ENCODE measurements at regions not wholly inside any gene's neighbourhood (a gene's known extent, or its start where the extent isn't known, plus 50 kb on each side); places are given as distances from the start of the nearest gene placed in this dataset.
A peak's percentile ranks its signal among the peaks of the same experiment; 100 is the strongest.

GRCh38 chr2:74751981-74752851, 81.7 kb upstream of the HK2 start:
- no peaks in the 10 kb centered on the region for H4K20me1 ChIP-seq (ENCODE audit: insufficient read depth, low read length)
- H3K4me1 ChIP-seq (ENCODE audit: control insufficient read depth in 1 of 2, insufficient read depth in 2 of 2, low read length in 2 of 2) = peaks cover 4 to 10% of the 10 kb centered on the region in 2 donors
- intact Hi-C loops (cut with micrococcal nuclease) = no loop called here
- peaks cover 15 to 21% of the 10 kb centered on the region in 2 donors for H3K9me3 ChIP-seq (replicated peaks in 1 of 2; ENCODE audit: control insufficient read depth in 1 of 2, insufficient read depth in 1 of 2, low read length in 2 of 2)
- H3K4me3 ChIP-seq (replicated peaks in 1 of 3; ENCODE audit: low read depth in 2 of 3, low read length in 3 of 3) = no peak overlapping the region
- H3K27me3 ChIP-seq (ENCODE audit: control insufficient read depth in 2 of 2, insufficient read depth in 2 of 2, low read length in 2 of 2) = no peaks in the 10 kb centered on the region
- Mint-ChIP-seq H3K36me3 (peaks cover 0 to 6% of the 10 kb centered on the region in 2 donors), H3K27ac (peak overlapping the region in 1 of 7 donors; percentile 3), H3K9me3 (peaks cover 8 to 22% (median 20%) of the 10 kb centered on the region in 7 donors), H3K27me3 (ENCODE audit: low read depth in 3 of 3) (peaks cover 3 to 6% (median 3%) of the 10 kb centered on the region in 3 donors), H3K4me3 (no peak overlapping the region), H3K4me1 (peaks cover 14% of the 10 kb centered on the region)
- H3K79me2 ChIP-seq (ENCODE audit: insufficient read depth, low read length) = no peaks in the 10 kb centered on the region
- 100% methylated on average over 1 of the region's 4 CpGs for WGBS (ENCODE audit: insufficient coverage)
- no peak for DNase-seq
- H3K27ac ChIP-seq (ENCODE audit: low read depth in 1 of 2, low read length in 2 of 2) = no peak overlapping the region
- no peaks in the 10 kb centered on the region for H3K36me3 ChIP-seq (replicated peaks in 1 of 2; ENCODE audit: control insufficient read depth in 1 of 2, insufficient read depth in 2 of 2, low read length in 2 of 2)
- no peak overlapping the region for H3K4me2 ChIP-seq (replicated peaks; ENCODE audit: extremely low read depth, low read length, poor library complexity, severe bottlenecking)
- TF ChIP-seq, protein P1, sequence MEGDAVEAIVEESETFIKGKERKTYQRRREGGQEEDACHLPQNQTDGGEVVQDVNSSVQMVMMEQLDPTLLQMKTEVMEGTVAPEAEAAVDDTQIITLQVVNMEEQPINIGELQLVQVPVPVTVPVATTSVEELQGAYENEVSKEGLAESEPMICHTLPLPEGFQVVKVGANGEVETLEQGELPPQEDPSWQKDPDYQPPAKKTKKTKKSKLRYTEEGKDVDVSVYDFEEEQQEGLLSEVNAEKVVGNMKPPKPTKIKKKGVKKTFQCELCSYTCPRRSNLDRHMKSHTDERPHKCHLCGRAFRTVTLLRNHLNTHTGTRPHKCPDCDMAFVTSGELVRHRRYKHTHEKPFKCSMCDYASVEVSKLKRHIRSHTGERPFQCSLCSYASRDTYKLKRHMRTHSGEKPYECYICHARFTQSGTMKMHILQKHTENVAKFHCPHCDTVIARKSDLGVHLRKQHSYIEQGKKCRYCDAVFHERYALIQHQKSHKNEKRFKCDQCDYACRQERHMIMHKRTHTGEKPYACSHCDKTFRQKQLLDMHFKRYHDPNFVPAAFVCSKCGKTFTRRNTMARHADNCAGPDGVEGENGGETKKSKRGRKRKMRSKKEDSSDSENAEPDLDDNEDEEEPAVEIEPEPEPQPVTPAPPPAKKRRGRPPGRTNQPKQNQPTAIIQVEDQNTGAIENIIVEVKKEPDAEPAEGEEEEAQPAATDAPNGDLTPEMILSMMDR (IDR thresholded peaks at IDR 0.05) = no peak
- H3K9ac ChIP-seq (ENCODE audit: insufficient read depth, low read length, poor library complexity, severe bottlenecking) = no peak overlapping the region
- H2AFZ ChIP-seq (ENCODE audit: insufficient read depth, low read depth, low read length, poor library complexity, severe bottlenecking) = no peak overlapping the region

DNA sequence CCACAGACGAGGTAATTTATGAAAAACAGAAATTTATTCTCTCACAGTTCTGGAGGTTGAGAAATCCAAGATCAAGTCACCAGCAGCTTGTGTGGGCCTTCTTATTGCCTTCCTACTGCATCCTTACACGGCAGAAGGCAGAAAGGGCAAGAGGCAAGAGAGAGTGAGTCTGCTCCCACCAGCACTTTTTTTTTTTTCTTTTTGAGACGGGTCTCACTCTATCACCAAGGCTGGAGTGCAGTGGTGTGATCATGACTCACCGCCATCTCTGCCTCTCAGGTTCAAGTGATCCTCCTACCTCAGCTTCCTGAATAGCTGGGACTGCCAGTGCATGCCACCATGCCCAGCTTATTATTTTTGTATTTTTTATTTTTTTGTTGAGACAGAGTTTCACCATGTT, 78.5 kb upstream of the HK2 start:
- TF ChIP-seq, protein P1 (IDR thresholded peaks at IDR 0.05) = no peak
- Mint-ChIP-seq H3K27me3 (ENCODE audit: low read depth in 3 of 3) (peaks cover 2 to 3% (median 3%) of the 10 kb centered on the region in 3 donors), H3K9me3 (peaks cover 10 to 28% (median 21%) of the 10 kb centered on the region in 7 donors), H3K4me1 (peaks cover 2% of the 10 kb centered on the region), H3K4me3 (no peak overlapping the region), H3K27ac (no peak overlapping the region), H3K36me3 (peaks cover 0 to 6% of the 10 kb centered on the region in 2 donors)
- peak in 2 of 3 donors; percentile 20 to 34 for DNase-seq
- Histone ChIP-seq H3K4me2 (replicated peaks; ENCODE audit: extremely low read depth, low read length, poor library complexity, severe bottlenecking) (no peak overlapping the region), H2AFZ (ENCODE audit: insufficient read depth, low read depth, low read length, poor library complexity, severe bottlenecking) (no peak overlapping the region), H3K9me3 (replicated peaks in 1 of 2; ENCODE audit: control insufficient read depth in 1 of 2, insufficient read depth in 1 of 2, low read length in 2 of 2) (peaks cover 18 to 21% of the 10 kb centered on the region in 2 donors), H3K36me3 (replicated peaks in 1 of 2; ENCODE audit: control insufficient read depth in 1 of 2, insufficient read depth in 2 of 2, low read length in 2 of 2) (no peaks in the 10 kb centered on the region), H3K27me3 (ENCODE audit: control insufficient read depth in 2 of 2, insufficient read depth in 2 of 2, low read length in 2 of 2) (no peaks in the 10 kb centered on the region), H3K79me2 (ENCODE audit: insufficient read depth, low read length) (no peaks in the 10 kb centered on the region), H3K4me1 (ENCODE audit: control insufficient read depth in 1 of 2, insufficient read depth in 2 of 2, low read length in 2 of 2) (peaks cover 0 to 4% of the 10 kb centered on the region in 2 donors), H3K4me3 (replicated peaks in 1 of 3; ENCODE audit: low read depth in 2 of 3, low read length in 3 of 3) (no peak overlapping the region), H3K27ac (ENCODE audit: low read depth in 1 of 2, low read length in 2 of 2) (no peak overlapping the region), H3K9ac (ENCODE audit: insufficient read depth, low read length, poor library complexity, severe bottlenecking) (no peak overlapping the region), H4K20me1 (ENCODE audit: insufficient read depth, low read length) (no peaks in the 10 kb centered on the region)
- intact Hi-C loops (cut with micrococcal nuclease) = no loop called here
- 90% methylated on average over 2 of the region's 4 CpGs for WGBS (ENCODE audit: insufficient coverage)
